Hematopoietic multipotent progenitor cell treated with erythropoietin and hydrocortisone succinate and interleukin-3 and kit ligand, for 6 days (in vitro differentiated cells): ENCODE measurements at regions not wholly inside any gene's neighbourhood (a gene's known extent, or its start where the extent isn't known, plus 50 kb on each side); places are given as distances from the start of the nearest gene placed in this dataset.
"Not testable (repeated sequence)": the region's sequence is repeated elsewhere in the genome, so short reads cannot be mapped to it uniquely, and the experiment has no call there.

Experiments
- DNase-seq: peaks from one replicate; pipeline ENCODE4 v3.0.0-alpha.2; 2015

DNA sequence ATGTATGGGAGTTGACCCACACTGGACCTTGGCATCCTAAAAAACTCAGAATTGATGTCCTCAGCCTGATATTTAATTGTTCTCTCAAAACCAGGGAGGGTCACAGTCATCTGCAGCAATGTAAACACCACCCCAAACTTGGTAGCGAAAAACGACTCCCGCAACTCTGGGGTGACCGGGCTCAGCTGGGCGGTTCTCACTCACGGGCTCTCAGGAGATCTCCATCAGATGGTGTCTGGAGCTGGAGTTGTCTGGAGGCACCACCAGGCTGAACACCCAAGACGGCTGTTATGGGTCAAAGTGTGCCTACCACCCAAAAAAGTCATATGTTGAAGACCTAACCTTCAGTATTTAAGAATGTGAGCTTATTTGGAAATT, 50.9 kb upstream of the NXT1 start:
- no peak for DNase-seq

DNA sequence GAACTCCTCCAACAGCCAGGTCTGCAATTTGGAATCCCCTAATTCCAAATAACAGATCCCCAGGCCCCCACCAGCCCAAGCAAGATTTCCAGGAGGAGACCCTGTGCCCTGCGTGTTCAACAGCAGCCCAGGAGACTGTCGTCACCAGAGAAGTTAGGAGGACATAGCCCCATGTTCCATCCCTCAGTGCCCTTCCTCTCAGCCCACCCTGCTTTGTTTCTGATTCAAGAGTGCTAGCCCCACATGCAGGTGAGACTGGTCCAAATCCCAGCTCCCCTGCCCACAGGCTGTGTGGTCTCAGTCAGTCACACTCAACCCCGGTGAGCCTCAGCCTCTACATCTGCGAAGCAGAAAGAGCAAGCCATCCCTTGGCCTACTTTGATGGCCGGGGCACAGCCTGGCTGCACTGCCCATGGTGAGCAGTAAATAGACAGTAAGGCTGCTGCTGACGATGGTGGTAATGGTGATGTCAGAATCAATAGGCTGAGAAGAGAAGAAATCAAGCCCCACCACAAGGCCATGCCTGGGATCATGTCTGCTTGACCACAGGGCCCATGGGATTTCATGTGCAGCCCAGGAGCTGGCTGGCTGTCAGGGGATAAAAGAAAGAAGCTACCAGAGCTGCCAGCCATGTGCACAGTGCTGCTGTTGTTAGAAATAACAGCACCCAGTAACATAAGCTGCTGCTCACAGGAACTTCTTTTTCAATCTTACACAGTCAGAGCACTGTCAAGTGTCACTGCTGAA, 51.5 kb upstream of the NXT1 start:
- no peak for DNase-seq

DNA sequence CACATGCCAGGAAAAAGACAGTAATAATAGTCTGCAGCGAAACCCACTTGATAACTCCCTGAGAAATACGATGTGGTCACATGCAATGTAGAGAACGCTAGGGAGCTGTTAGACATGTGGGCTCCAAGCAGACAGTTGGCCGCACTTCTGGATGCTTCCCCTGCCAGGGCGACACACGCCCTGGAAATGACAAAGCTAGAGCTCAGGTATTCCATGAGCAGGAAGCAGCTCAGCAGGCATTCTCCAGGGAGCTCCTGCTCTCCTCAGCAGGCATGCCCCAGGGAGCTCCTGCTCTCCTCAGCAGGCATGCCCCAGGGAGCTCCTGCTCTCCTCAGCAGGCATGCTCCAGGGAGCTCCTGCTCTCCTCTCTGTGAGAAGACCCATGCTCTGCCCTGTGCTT, 52.4 kb upstream of the NXT1 start:
- DNase-seq: no peak

DNA sequence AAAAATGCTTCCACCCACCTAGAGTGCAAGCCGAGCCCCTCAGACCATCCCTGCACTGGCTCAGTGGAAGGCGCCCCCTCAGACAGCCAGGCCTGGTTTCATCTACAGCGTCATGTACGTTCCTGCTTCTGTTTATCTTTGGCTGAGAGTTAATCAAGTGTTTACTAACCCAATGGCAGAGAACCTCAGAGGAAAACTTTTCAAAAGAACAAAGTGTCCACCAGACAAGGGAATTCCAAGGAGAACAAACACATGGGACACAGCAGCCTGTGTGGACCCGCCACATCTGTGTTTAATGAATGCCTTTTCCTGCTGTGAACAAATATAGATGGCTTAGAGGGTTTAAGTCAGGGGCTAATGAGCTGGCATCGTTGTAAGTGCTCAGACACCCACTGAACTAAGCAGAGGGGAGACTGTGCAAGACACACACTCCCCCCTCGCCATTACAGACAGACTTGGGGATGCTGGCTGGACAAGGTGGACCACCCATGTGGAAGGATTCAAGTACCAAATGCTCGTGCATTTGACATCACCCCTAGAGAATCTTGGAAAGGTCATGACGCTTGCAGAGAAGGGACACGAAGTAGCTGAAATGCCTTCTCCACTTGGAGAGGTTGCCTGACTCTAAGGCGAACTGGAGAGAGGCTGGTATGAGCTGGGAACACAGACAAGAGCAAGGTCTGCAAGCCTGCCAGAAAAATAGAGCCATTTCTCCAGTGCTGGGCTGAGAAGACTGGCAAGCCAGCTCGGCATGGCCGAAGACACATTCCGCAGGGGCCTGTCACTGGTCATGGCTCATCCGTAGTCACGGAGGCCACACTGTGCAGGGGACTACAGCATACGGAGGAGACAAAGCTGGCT, 53.5 kb upstream of the NXT1 start:
- DNase-seq: no peak

DNA sequence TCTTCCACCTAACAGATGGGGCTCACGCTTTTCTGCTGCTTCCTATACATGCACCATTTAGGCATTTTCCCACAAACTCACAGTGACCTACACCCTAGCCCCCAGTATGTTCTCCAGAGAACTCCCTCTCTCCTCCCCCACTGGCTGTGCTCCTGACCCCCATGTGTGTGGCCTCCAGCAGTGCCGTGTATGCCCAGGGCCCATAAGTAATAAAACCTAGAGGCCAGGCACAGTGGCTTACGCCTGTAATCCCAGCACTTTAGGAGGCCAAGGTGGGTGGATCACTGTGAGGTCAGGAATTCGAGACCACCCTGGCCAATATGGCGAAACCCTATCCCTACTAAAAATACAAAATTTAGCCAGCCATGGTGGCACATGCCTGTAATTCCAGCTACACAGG, 54.7 kb upstream of the NXT1 start:
- no peak for DNase-seq

DNA sequence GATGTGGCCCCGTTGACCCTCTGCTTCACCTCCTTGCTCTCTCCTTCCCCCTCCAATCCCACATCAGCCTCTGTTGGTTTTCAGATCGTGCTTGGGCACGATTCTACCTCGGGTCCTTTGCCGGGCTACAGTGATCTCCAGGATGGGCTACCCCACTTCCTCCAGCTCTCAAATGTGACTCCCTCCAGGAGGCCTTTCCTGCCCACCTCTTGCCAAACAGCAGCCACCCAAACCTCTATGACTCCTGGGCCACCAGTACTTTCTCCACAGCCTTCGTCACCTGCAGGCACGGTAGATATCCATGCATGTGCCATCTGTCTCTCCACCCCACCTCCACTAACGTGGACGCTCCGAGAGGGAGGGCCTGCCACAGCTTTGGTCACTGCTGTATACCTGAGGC, 55.9 kb upstream of the NXT1 start:
- no peak for DNase-seq

DNA sequence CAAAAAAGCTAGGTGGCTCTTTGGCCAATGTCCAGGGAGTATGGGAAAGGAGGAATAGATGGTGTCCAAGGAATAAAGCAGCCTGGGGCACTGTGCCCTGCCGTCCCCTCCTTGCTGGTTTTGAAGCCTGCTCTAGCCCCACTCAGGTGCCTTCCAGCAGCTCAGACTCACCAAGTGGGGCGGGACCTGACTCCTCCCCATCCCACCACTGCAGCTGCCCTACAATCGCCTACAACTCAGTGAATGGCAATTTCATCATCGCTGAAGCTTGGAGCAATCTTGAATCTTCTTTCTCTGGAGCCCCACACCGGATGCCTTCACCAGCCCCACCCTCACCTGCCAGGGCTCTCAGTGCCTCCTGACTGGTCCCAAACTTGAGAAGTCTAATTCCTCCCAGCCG, 56.4 kb upstream of the NXT1 start:
- DNase-seq: no peak

DNA sequence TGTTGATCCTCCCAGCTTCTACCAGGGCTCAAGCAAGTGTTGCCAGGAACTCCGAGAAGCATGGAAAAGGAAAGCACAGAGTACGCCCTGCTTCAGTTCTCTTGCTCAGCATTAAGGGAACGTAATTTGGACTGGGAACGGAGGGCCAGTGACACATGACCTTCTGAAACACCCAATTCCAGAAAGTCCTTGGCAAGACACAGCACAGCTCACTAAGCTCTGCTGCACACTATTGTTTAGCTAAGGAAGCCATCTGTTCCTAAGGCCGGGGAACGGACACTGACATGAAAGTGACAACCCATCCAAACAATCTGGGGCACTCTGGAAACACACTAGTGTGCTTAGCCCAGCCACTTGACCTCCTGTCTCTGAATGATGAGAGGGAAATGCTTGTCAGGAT, 56.9 kb upstream of the NXT1 start:
- DNase-seq: no peak

DNA sequence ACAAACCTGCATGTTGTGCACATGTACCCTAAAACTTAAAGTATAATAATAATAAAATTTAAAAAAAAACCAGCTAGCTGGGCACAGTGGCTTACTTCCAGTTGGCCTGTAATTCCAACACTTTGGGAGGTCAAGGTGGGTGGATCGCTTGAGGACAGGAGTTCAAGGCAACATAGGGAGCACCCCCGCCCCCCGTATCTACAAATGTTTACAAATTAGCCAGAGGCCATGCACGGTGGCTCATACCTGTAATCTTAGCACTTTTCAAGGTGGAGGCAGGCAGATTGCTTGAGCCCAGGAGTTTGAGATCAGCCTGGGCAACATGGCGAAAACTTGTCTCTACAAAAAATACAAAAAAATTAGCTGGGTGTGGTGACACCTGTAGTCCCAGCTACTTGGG, 58.3 kb upstream of the NXT1 start:
- DNase-seq: not testable (repeated sequence)

DNA sequence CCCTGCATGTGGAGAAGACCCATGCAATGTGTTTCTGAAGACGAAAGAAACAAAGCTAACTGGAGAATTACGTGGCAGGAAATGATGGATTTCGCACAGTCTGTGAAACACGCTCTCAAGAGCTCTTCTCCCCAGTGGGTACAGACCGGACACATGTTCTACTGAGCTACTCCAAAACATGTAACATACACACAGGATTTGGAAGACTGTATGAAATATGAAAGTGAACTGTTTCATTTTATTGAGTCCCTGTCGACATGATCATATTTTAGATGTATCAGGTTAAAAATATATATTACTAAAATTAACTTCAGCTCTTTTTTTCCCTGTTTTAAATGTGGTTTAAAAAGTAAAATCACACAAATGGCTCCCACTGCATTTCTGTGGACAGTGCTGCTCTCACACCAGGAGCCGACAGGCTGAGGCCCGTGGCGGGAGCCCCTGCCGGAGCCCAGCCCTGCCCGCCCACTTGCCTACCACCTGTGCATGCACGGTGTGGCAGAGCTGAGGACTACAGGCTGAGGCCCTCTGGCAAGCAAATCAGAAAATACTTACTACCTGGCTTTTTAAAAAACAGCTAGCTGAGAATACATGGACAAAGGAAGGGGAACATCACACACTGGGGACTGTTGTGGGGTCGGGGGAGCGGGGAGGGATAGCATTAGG, 58.9 kb upstream of the NXT1 start:
- no peak for DNase-seq

DNA sequence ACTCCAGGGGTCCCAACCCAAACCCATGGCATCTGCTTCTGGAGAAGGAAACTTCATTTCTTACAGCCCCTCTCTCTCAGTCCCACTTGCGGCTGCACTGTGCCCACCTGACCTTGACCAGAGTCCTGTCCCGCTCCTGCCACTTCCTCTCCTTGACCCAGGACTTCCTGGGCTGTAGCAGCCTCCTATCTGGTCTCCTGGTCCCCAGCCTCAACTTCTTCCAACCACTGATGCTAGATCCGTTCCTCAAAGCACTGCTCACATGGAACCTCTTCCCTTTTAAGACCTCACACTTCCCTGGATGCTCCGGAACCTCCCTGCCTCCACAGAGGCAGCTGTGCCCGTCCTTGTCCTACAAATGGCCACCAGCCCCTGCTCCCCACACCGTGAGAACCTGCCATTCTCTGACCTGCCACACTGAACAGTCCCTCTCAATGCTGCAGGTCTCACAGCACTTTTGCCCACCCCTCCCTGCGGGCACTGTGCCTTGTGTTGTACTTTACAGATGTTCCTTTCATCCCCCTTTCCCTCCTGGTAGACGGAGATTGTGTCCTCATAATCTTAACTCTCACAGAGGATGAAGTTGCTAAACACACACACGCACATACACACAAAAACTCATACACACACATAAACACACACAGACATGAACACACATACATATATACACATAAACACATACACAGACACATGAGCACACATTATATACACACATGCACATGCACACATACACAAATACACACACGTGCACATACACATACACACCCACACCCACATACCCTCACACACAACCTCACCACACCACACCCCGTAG, 59.6 kb upstream of the NXT1 start:
- no peak for DNase-seq

DNA sequence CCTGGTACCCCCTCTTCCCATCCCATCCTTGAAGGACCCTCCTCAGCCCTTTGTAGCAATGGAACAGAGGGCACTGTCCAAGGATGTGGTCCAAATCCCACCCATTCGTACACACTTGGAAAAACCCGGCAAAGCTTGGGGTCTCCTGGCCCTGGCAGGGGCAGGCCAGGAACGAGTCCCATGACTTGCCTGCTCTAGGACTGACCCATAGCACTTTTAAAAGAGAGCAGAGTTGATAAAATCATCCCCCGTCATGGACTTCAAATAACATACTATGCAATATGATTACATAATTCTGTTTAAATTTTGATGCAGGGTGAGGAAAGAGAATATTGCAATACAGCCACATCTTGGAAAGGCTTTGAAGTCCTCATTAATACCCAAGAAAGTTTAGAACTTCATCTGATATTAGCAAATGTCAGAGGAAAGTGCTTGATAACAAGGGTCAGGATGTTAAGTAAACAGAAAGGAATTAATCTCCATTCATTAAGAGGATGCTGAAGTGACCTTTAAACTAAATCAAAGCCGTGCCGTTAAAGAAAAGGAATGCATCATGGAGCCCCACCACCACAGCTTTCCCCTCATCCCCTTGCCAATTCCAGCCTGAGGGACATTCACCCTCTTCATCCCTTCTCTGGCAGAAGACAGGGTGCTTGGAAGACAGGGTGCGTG, 60.7 kb upstream of the NXT1 start:
- no peak for DNase-seq

DNA sequence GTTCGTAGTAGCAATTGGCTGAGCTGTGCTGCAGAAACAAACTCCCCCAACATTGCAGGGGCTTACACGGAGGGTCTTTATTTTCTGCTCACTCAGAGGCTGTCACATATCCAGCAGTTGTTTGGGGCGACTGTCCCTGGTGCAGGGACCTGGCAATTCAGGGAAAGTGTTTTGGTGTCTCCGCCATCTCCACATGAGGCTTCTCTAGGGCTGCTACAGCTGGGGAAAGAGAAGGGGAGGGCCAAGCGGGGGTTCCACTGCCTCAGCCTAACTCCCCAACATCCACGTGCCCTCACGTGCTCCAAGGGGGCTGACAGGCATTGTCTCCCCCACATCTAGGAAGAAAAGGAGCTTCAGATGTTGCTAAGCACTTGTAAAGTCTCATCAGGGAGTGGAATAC, 61.3 kb upstream of the NXT1 start:
- DNase-seq: no peak

DNA sequence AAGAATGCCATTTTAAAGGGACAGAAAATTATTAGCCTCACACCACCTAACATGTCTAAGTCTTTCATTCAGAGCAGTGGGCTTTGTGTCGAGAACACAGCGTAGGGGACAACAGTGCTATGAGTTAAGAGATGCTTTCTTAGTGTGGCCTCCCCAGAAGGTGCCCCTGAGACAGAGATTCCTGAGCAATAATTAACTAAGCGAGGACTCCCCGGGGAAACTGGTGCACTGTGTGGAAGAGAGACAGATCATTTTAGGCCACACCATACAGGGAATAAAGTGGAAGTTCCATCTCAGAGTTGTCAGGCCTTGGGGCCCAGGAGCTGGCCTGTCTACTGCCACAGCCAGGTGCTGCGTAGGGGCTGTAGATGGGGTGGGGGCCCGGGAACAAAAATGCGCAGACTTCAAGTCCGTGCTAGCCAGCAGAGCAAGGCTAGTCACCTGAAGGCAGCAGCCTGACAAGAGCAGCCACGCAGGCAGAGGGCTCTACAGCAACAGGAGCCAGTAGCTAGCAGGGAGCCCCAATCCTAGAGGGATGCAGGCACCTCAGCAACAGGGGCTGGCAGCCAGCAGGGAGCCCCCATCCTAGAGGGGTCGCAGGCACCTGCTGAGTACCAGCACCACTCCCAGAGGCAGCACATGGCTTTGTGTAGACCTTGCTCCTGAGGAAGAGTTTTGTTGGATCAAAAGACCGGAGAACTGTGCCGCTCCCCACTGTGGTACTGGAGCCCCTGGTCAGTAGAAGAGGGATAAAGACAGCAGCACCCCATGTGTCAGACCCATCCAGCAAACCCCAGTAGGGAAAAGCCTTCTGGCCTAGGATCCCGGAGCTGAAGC, 63.0 kb upstream of the NXT1 start:
- no peak for DNase-seq

DNA sequence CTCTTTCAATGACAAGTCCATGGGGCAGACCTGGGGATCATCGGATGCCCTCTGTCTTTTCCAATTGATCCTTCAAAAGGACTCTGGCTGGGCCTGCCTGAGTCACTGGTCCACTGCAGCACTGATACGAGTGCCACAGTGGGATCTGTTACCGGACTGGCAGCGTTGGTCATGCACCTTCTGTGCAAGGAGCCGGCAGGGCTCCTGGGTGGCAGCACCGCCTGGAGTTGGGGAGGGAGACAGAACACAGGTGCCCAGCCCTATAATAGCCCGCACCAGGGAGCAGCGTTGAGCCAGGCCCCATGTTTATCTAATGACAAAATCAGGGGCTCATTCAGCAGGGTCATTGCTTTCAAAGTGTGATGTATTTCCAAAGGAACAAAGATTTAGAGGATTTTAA, 64.2 kb upstream of the NXT1 start:
- no peak for DNase-seq

DNA sequence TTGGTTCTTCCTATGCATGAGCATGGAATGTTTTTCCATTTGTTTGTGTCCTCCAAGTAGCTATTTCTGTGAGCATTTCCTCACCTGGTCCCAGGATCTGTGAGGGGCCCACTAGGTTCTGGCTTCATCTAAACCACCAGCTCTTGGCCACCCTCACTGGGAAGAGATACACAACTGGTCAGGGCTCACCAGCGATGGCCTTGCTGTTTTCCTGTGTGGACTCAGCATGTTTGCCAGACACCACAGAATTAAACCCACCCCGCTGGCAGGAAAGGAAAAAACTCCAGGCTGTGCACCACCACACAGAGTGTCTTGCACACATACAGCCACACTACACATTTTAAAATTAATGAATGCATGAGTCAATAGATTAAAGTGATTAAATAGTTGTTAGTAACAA, 65.1 kb upstream of the NXT1 start:
- no peak for DNase-seq

DNA sequence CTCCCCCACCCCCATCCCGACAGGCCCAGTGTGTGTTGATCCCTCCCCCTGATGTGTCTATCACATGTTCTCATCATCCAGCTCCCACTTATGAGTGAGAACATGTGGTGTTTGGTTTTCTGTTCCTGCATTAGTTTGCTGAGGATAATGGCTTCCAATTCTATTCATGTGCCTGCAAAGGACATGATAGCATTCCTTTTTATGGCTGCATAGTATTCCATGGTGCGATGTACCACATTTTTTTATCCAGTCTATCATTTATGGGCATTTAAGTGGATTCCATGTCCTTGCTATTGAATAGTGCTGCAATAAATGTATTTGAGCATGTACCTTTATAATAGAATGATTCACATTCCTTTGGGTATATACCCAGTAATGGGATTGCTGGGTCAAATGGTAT, 66.6 kb upstream of the NXT1 start:
- DNase-seq: no peak

DNA sequence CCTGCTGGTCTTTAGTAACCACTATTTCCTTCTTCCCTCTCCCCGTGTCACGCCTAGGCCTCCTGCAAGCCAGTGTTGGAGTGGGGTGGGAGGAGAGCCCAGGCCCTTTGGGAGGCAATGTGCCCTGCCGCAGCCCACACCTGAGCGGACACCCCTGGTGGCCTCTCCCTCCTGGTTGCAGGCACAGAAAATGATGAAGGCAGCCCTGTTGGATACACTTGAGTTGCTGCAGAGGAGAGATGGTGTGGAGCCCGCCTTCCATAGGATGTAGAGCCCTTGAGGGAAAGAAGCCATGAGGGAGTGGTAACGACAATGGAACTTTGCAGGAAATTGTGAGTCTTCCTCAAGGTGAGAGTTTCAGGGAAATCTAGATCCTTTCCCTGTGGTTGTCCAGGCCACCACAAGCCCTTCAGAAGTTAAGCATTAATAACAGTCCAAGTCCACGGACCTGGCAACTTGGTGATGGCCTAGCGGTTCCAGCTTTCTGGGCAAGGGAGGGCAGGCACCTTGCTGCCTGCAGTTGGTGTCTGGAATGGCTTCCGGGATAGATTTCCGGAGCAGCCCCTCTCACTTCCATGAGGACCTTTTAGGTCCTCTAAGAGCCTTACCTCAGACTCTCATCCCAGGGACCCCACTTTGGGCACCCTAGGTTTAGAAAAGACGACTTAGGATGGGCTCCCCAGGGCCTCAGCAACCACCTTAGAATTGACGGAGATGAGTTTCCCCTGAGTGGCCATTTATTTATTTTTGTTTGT, 67.3 kb upstream of the NXT1 start:
- DNase-seq: no peak

DNA sequence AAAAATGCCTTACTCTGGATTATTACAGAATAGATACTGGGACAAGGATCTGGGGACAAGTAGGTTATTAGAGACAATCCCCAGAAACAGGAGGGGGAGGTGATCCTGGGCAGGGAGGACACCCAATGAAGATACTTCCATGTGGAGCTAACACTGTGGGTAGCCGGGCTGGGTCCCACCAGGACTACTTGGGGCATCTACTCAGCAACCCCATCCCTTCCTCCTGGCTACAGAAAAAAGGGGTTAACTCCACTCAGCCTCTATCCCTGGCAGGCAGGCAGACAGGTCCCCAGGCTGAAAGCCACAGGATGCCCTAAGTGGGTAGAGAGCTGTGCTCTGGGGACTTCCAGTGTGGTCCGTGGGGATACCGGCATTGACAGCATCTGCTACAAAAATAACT, 68.0 kb upstream of the NXT1 start:
- no peak for DNase-seq

DNA sequence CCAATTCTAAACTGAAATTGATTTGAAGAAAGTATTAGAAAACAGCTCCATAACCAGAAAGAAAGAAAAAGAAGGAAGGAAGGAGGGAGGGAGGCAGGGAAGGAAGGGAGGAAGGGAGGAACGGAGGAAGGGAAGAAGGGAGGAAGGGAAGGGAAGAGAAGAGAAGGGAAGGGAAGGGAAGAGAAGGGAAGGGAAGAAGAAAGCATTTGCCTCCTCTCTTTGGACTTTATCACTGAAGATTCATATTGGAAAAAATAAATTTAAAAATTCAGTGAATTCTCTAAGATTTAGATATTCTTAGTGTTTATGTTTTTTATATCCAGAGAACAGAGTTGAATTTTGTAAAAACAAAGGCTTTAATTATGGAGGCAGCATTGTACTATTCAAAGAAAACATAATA, 68.5 kb upstream of the NXT1 start:
- no peak for DNase-seq

DNA sequence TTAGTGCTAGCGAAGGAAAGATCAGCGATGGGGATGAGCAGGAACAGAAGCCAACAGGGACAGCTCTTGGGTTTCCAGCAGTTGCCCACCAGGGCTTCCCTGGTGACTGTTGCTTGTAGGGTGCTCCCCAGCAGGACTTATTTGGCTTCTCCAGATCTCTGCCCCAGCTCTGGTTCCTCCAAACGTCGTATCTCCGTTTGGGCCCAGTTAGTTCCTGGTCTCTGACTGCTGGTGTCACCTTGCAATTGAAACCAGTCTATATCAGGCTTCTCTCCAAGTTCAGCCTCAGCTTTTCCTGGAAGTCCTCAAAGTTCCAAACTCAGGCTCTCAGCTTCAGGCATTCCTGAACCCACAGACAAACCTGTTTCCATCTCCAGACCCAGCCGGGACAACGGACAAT, 70.8 kb upstream of the NXT1 start:
- no peak for DNase-seq
